ENCODE measurements at regions not wholly inside any gene's neighbourhood (a gene's known extent, or its start where the extent isn't known, plus 50 kb on each side); places are given as distances from the start of the nearest gene placed in this dataset.

- no peak for DNase-seq
Measured at GRCh38 chr7:31398815-31399214, 58.3 kb upstream of the NEUROD6 start.

- DNase-seq: no peak
Measured at GRCh38 chr7:31407178-31407676, 66.7 kb upstream of the NEUROD6 start.

GRCh38 chr7:31408140-31408729, 67.7 kb upstream of the NEUROD6 start:
- DNase-seq: no peak

GRCh38 chr7:31410265-31410664, 69.7 kb upstream of the NEUROD6 start:
- DNase-seq: no peak

- DNase-seq: no peak
Measured at GRCh38 chr7:31411416-31411815, 70.9 kb upstream of the NEUROD6 start.

- DNase-seq: no peak
Measured at GRCh38 chr7:31413766-31414165, 73.2 kb upstream of the NEUROD6 start.

- DNase-seq: no peak
Measured at GRCh38 chr7:31416381-31416870, 75.9 kb upstream of the NEUROD6 start.

- DNase-seq: no peak
Measured at GRCh38 chr7:31418928-31419327, 78.4 kb upstream of the NEUROD6 start.

GRCh38 chr7:31419505-31420055, 79.1 kb upstream of the NEUROD6 start:
- DNase-seq: no peak

- no peak for DNase-seq
Measured at GRCh38 chr7:31420948-31421347, 80.4 kb upstream of the NEUROD6 start.

- no peak for DNase-seq
Measured at GRCh38 chr7:31421607-31422006, 81.1 kb upstream of the NEUROD6 start.

- no peak for DNase-seq
Measured at GRCh38 chr7:31423994-31424393, 83.5 kb upstream of the NEUROD6 start.

GRCh38 chr7:31432176-31432575, 81.7 kb upstream of the ITPRID1 start:
- DNase-seq: no peak

- DNase-seq: no peak
Measured at GRCh38 chr7:31432836-31433340, 81.0 kb upstream of the ITPRID1 start.

GRCh38 chr7:31437250-31437865, 76.5 kb upstream of the ITPRID1 start:
- DNase-seq: peak; percentile 83

GRCh38 chr7:31439165-31439564, 74.7 kb upstream of the ITPRID1 start:
- no peak for DNase-seq

GRCh38 chr7:31440511-31440910, 73.4 kb upstream of the ITPRID1 start:
- no peak for DNase-seq

- DNase-seq: no peak
Measured at GRCh38 chr7:31442626-31443025, 71.3 kb upstream of the ITPRID1 start.

GRCh38 chr7:31443457-31443856, 70.4 kb upstream of the ITPRID1 start:
- DNase-seq: no peak

- DNase-seq: no peak
Measured at GRCh38 chr7:31444196-31444595, 69.7 kb upstream of the ITPRID1 start.

- no peak for DNase-seq
Measured at GRCh38 chr7:31445686-31446355, 68.1 kb upstream of the ITPRID1 start.

- no peak for DNase-seq
Measured at GRCh38 chr7:31448649-31449048, 65.2 kb upstream of the ITPRID1 start.

- DNase-seq: no peak
Measured at GRCh38 chr7:31455844-31456243, 58.0 kb upstream of the ITPRID1 start.

Measured in NCI-H187 treated with DMSO at 0.1 percent for 48 hours (cell line).